Stimulated activated CD4-positive, alpha-beta T cell treated with anti-CD3 and anti-CD28 coated beads, Interleukin-4, amount 100 ng/mL, for 24 hours (primary cell): ENCODE measurements at regions not wholly inside any gene's neighbourhood (a gene's known extent, or its start where the extent isn't known, plus 50 kb on each side); places are given as distances from the start of the nearest gene placed in this dataset.

Source experiments
- DNase-seq: peaks from one replicate; pipeline ENCODE4 v3.0.0-alpha.2; 2020

DNA sequence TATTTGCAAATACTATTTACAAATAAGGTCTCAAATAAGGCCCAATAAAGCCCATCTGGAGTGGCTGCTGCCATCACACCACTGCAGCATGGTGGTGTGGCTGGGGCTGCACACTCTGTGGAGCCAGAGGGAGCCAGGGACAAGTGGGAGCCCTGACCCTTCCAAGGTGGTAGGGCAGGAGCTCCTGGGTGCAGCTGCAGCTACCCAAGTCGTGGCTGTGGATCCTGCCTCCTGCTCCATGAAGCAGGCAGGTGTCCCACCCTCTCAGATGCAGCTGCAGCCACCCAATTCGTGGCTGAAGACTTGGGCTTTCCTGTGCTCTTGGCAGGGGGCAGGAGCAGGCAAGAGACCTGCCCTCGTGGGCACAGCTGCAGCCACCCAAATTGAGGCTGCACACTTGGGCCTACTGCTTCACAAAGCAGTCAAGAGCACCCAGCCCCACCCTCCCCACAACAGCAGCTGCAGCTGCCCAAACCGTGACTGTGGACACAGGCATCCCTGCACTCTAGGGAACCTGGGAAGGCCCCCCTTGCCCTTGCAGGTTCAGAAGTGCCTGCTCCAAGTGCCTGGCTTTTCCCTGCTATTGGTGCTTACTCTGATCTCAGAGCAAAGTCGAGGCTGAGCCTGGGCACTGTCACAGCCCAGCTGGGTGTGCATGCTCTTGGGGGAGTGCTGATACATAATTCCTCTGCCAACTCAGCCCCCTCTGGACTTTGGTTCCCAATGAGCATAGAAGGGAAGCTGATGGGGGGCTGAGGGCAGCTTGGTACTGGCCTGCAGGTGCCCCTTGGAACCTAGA lies 614.8 kb downstream of the PCDH18 start:
- DNase-seq = no peak

DNA sequence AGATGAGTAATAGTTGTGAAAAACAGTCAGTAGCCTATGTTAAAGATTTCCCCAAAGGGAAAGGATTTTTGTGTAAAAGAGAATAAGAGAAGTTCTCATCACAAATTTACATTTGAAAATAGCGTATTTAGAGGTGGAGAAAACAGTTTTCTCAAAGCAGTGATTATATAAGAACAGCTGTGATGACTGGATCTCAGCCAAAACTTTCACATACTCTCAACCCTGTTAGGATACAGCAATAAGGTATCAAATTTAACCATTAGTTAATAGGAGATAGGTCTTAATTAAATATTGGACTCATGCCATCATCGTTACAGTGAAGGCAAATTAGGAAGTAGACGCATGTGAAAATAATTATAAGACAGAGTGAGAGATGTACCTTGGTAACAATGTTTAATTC lies 622.7 kb downstream of the PCDH18 start:
- DNase-seq = no peak

DNA sequence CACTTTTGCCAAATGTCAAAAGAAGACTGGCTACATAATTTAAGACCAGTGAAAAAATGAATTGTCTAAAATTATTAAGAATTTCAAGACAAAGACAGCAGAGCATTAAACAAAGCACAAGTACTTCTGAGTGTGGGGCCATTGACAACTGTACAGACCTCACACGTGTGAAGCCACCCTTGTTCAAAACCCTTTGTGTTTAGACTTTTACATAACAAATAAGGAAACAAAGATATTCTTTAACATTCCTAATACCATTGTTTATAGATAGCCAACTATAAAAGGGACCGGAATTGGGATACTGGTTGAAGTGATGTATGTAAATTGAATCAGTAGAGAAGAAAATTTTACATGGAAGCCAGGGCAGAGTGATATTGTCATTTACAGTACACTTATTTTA lies 624.2 kb downstream of the PCDH18 start:
- no peak for DNase-seq

DNA sequence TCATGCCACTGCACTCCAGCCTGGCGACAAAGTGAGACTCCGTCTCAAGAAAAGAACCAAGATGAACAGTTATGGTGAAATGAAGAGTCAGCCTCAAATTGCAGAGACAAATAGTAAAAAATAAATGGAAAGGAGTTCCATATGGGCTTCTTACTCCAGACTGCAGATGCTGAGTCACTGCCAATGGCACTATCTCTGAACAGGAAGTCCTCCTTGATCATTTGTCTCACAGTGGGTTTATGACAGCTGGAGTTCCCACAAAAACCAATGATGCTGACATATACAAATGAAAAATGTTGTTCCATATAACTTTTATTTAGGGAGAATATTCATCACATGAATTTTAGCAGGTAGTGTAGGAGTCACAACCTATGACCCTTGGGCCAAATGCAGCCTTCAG lies 631.6 kb downstream of the PCDH18 start:
- no peak for DNase-seq

DNA sequence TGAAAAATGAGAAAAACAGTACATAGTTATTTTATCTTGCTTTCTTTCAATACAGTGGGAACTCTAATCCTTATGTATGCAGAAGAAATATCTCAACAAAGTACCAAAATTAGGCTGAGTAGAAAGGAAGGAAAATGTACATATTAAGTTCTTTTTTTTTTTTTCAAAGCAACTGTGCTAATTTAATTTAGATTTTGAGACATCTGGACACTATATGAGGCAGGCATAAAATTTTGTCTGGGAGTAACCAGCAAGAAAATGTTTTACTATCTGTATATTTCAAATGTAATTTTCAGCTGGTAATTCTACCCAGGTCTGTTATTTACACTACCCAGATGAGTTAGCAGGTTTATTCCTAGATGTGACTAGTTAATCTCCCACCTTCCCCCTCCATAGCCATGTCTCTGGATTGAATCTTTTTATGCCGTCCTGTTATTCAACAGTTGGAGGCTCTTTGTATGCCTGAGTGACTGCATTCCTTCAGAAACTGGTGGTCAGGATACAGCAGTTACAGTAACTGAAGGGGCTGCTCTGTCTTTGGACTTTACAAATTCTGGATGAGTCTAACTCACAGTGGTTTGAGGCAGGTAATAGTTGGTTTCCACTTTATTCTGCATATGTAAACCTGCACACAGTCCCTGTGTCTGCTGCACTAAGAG lies 633.6 kb downstream of the PCDH18 start:
- no peak for DNase-seq

DNA sequence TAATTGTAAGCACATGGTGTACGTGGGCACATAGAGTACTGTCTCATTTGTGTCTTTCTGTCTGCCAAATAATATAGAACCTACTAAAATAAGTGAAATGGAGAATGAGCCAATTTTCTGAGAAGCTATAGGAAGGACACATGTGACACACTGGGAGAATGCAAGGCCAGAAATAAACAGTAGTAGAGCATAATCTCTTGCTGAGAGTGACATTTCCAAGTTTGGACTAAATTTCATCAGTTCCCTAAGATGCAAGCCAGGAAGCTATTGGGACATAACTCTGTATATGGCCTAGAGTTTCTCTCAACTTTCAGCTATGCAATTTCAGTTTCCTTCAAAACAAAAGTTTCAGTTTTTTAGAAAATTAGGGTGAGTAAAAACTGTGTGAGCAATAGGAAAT lies 638.7 kb downstream of the PCDH18 start:
- no peak for DNase-seq

DNA sequence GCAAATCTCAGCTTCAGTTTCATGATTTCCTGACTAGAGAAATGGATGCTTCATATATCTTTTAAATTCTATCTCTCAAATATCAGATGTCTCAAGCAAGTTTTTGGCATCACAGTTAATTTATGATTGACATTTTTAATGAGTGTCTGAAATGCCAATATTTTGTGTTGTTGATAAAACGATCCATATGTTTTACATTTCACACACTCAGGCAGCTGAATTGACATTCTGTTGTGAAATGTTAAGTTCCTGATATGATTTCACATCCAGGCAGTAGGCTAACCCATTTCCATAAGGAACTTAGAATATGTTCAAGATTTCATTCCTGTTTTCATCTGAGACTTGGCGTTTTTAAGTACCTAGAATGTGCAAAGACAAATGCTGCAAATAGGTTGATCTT lies 650.6 kb downstream of the PCDH18 start:
- DNase-seq = no peak

DNA sequence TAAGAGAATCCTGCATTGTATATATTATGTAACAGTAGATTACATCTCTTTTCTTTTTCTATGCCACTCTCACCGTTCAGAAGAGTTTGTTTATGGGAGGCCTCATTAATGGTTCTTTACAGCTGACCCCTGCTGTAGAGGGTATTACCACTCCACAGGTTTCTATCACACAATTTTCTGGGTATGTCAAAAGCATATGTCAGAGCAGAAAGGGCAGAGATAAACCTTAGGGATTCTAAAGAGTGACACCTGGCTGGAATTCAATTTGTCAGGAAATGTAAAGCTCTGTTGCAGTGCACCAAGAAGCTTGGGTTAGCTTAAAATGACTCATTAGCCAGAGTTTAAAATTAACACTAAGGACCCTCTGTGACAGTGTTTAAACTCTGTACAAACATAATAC lies 658.7 kb downstream of the PCDH18 start:
- DNase-seq = no peak

DNA sequence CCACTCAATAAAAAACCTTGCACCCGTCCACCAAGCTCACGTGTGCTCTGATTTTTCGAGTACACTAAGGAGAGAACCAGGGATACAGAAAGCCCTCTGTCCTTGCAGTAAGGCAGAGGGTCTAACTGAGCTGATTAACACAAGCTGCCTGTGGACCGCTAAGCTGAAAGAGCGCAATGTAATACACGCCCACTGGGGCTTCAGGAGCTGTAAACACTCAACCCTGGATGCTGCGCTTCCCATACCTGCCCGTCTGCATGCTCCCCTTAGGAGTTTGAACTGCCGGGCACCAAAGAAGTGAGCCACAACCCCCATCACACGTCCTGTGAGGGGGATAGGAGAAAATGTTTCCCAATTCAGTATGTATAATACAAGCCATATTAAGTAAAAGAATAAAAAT lies 664.8 kb downstream of the PCDH18 start:
- DNase-seq = no peak

DNA sequence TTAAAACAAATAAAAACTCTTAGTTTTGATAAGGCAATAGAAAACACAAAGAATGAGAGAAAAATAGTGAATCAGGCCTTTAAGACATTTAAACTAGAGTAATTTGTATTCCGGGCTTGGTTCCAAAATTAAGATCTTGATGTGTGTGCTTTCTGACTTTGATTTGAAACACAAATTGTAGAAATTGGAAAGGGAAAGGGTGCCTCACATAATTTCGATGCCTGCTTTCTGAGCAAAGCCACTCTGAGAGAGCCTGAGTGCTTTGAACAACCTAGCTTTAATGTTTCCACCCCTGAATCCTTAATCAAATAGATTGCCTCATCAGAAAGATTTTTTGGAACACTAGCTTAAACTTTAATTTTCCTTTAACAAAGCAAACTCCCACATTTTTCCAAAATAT lies 666.8 kb downstream of the PCDH18 start:
- no peak for DNase-seq

DNA sequence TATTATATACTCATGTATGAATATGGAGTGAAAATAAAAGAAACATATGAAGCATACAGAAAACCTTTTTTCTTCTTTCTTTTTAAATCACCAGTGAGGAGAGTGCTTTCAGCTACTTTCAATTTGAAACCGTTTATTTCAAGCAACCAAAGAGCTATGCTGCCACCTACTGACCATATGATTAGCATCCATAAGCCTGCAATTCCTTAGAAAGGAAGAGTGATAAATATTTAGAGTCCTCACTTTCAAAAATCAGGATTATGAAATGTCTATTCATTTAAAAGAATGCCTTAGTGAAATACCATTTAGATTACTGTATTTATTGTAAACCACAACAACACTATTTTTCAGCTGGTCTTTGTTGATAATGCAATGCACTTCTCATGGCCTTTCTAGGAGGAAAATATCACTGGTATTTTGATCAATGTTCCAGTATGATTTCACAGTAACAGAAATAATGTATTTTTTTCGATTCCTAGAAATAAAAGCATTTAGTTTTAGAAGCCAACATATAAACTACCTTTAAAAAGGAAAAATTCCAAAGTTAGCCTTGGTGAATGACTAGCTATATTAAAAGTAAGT lies 667.6 kb downstream of the PCDH18 start:
- DNase-seq = peak; percentile 20

DNA sequence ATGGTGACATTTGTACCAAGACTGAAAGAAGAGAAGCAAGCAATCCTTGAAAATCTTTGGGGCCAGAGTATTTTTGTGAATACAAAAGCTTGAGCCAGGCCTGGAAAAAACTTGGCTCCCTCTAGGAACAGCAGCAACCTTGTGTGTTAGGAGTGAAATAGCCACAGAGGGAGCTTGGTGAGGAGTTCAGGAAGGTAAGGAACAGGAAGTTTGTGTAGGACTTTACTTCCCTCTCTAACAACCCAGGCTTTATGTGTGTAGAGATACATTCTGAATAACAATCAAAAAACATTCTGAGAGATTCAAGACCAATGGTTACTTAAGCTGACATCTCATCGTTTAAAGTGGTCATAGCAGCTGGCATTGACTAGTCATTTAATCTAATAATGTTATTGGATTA lies 668.5 kb downstream of the PCDH18 start:
- DNase-seq = no peak

DNA sequence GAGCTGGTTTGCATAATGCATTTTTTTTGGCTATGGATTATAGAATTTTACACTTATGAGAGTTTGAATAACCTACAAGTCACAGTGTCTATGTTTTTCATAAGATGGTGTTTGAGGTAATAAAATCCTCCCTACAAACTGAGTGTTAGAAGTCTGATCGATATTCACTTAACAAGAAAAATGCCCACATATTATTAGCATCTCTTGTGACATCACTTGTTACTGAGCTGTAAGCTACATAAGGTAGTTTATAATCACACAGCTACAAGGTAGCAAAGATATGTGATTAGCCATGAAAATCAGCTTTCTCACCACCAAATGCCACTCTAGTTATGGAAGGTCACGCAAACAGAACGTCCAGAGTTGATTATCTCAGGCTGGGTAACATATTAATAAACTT lies 669.6 kb downstream of the PCDH18 start:
- no peak for DNase-seq

DNA sequence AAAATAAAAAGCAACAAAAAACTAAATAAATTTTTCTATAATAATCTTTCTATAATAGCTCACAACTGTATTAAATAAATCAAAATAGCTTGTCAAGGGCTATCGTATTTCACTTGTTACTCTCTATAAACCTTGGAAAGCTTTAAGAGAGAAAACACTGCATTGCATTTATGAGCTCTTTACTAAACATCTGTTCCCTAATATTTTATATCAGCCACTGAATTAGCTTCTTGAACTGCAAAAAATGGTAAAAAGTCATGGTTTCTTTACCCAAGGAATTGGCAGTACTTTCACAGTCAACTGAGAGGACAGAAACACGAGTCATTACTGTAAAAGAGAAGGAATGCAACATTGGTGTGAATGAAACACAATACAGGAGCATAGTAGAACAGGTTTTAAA lies 671.2 kb downstream of the PCDH18 start:
- no peak for DNase-seq

DNA sequence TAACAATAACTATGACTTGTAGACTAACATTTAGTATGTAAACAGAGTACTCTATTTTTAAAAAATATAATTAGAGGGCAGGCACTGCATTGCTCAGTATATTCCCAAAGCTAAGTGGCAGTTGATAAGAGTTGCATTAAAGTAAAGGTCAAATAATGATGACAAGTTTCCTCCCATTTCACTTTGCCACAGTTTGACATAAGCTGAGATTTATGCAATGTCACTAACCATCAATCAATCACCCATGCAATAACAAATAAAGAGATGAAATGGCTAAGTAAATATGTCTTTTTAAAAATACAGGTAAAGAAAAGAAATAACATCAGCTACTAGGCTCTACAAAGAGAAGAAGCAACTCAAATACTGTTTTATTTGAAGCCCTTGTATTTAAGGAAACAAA lies 673.4 kb downstream of the PCDH18 start:
- no peak for DNase-seq

DNA sequence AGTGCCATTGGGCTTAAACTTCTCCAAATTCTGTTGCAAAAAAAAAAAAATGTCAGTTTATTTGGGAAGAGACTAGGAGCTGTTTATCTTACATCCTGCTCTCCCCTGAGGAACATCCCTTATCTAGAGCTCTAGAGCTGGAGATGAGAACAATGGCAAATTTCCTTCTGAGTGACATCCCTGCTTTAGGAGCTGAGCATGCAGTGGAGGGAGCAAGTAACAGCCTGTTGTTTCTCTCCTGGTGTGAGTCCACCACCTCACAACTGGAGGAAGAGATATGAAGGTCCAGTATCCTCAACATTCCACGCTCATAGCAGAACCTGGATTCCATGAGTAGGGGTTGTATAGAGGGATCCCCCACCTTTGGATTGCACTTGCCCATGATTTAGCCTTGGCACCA lies 676.4 kb downstream of the PCDH18 start:
- DNase-seq = no peak

DNA sequence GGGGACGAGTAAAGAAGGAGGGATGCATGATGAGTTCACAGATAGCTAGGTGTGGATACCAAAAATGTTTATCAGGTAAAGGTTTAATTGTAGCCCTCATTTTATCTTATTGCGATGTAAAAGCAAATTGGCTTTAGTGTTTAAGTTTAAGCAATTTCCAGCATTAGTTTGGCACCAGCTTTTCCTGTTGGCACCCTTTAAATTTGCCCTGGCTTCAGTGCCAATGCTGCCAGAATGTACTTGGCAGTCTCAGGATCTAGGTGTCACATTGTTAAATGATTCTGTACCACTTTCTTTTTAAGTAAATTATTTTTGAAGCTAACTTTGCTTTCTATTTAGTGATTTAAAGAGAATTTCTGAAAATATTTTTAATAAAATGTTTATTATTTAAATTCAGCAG lies 681.8 kb downstream of the PCDH18 start:
- DNase-seq = no peak

DNA sequence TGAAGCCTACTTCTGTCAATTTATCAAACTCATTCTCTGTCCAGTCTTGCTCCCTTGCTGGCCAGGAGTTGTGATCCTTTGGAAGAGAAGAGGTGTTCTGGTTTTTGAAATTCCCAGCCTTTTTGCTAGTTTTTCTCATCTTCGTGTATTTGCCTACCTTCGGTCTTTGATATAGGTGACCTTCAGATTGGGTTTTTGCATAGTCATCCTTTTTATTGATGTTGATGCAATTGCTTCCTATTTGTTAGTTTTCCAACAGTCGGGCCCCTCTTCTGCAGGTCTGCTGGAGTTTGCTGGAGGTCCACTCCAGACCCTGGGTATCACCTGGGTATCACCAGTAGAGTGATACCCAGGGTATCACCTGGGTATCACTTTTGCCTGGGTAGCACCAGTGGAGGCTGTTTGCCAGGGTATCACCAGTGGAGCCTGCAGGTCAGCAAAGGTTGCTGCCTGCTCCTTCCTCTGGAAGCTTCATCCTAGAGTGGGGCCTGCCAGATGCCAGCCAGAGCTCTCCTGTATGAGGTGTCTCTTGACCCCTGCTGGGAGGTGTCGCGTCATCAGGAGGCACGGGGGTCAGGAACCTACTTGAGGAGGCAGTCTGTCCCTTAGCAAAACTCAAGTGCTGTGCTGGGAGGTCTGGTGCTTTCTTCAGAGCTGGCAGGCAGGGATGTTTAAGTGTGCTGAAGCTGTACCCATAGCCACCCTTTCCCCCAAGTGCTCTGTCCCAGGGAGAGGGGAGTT lies 684.2 kb downstream of the PCDH18 start:
- no peak for DNase-seq

DNA sequence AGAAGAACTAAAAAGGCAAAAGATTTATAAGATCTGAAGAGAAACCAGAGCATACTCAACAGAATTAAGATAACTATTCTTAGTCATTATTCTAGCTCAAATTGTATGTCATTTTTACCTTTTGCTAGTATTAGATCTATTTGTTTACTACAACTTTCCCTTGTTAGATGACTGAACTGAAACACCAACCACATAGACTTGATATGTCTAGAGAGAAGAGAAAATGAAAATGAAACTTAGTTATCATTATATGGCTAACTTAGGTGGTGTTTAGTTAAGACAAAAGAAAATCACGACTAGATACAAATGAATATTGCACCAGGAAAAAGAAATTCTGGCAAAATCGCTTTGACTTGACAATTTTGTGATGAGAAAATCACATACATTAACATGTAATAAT lies 690.8 kb downstream of the PCDH18 start:
- no peak for DNase-seq

DNA sequence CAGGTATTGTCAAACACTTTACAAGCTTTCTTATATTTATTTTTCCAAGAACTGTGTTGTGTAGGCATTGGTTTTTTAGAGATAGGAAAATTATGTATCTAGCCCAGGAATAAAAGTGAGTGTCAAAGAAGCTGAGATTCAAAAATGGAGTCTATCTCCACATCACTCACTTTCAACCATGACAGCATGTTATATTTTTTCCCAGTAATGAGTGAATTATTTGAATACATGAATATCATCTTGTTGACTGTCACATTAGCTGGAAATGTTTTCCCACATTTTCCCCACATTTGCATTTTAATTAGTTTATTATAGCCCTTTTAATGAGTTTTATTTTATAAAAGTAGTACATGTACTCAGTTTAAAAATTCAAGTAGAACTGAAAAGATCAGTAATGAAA lies 693.7 kb downstream of the PCDH18 start:
- no peak for DNase-seq

DNA sequence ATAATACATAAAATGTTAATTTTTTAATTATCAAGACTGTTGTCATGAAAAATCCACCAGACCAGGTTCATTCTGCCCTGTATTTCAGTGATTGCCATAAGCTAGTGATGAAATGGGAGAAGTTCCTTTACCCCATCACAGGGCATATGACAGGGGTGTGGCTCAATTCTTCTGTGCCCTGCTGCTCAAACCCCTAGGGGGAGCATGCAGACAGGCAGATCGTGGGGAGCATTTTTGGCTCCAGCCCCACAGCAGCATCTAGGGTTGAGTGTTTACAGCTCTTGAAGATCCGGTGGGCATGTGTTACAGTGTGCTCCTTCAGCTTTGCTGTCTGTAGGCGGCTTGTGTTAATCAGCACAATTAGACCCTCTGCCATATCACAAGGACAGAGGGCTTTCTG lies 700.7 kb downstream of the PCDH18 start:
- no peak for DNase-seq

DNA sequence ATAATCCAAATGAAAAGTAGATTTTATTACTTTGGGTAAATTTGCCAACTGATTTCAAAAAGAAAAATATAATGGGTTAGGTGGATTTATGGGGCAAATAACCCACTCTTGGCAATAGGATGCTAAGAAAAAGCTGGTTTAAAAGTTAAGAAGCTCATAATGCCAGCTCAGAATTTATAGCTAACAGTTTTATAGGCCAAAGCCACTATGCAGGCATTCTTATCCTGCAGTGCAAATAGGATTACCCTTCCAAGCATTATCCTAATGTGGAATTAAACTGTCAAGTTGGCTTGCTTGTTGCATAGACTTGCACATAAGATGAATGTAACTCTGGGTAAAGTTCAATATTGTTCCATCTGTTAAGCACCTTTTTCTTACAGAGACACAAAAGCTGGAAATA lies 703.0 kb downstream of the PCDH18 start:
- no peak for DNase-seq

DNA sequence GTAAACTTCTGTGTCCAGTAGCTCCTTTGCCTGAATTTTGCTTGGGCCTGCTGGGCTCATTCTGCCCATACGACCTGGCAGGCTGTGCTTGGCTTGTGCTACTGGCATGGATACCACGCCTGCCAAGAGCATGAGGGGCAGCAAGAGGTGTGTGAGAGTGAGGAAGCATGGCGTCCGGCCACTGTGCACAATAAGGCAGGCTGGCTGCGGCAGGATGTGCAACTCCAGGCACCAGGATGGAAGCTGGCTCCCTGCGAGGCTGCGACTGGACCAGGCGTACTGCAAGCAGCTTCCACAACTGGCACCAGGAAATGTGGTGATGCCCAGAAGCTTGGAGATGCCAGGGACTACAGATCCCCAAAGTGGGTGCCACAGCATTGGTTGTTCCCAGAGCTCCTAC lies 709.3 kb downstream of the PCDH18 start:
- DNase-seq = no peak

DNA sequence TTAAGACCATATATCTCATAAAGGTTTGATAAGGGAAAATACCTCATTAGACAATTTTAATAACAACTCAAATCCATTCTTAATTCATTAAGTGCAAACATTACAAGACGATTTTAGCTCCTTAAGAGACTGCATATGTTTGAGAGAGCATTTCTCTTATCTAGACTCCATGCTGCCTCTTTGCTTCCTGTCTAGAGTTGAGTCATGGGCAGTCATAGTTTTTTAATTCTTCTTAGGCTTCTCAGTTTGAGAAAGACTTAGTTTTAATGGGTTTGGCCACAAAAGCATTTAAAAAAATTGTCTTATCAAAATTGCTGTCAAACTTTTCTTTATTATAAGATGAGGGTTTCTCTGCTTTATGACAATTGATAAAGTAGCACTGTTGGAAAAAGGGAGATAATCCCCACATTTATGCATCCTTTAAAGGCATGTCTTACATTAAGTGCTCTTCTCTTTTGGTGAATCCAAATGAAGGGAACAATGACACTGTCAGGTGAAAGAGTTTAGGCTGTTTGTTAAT lies 713.4 kb downstream of the PCDH18 start:
- DNase-seq = no peak
